ENCODE measurements at regions not wholly inside any gene's neighbourhood (a gene's known extent, or its start where the extent isn't known, plus 50 kb on each side); places are given as distances from the start of the nearest gene placed in this dataset.

GRCh38 chr18:22676423-22676822 lies 256.7 kb upstream of the RBBP8 start:
- H3K9me3 ChIP-seq (ENCODE audit: control insufficient read depth, low read length) = no peaks in the 10 kb centered on the region
- H3K4me3 ChIP-seq (ENCODE audit: insufficient read depth, low read depth, low read length) = no peak overlapping the region
- no peaks in the 10 kb centered on the region for H3K4me1 ChIP-seq (ENCODE audit: control insufficient read depth, insufficient read depth, low read length)
- 97 to 100% methylated on average over 1 to 2 of the region's 2 CpGs for WGBS, 2 experiments
- H3K27ac ChIP-seq (ENCODE audit: insufficient read depth, low read depth, low read length, poor library complexity, severe bottlenecking) = no peak overlapping the region
- H3K36me3 ChIP-seq (ENCODE audit: control insufficient read depth, insufficient read depth, low read length) = no peaks in the 10 kb centered on the region
- H3K27me3 ChIP-seq (ENCODE audit: control insufficient read depth, insufficient read depth, low read length, poor library complexity, severe bottlenecking) = no peaks in the 10 kb centered on the region

GRCh38 chr18:22678486-22678885 lies 254.6 kb upstream of the RBBP8 start:
- no peaks in the 10 kb centered on the region for H3K4me1 ChIP-seq (ENCODE audit: control insufficient read depth, insufficient read depth, low read length)
- H3K4me3 ChIP-seq (ENCODE audit: insufficient read depth, low read depth, low read length) = no peak overlapping the region
- no peak overlapping the region for H3K27ac ChIP-seq (ENCODE audit: insufficient read depth, low read depth, low read length, poor library complexity, severe bottlenecking)
- no peaks in the 10 kb centered on the region for H3K27me3 ChIP-seq (ENCODE audit: control insufficient read depth, insufficient read depth, low read length, poor library complexity, severe bottlenecking)
- no peaks in the 10 kb centered on the region for H3K9me3 ChIP-seq (ENCODE audit: control insufficient read depth, low read length)
- WGBS, 2 experiments = 89 to 92% methylated on average over 1 of the region's 1 CpG
- no peaks in the 10 kb centered on the region for H3K36me3 ChIP-seq (ENCODE audit: control insufficient read depth, insufficient read depth, low read length)

- H3K4me1 ChIP-seq (ENCODE audit: control insufficient read depth, insufficient read depth, low read length) = no peaks in the 10 kb centered on the region
- no peak overlapping the region for H3K27ac ChIP-seq (ENCODE audit: insufficient read depth, low read depth, low read length, poor library complexity, severe bottlenecking)
- no peaks in the 10 kb centered on the region for H3K36me3 ChIP-seq (ENCODE audit: control insufficient read depth, insufficient read depth, low read length)
- H3K4me3 ChIP-seq (ENCODE audit: insufficient read depth, low read depth, low read length) = no peak overlapping the region
- H3K27me3 ChIP-seq (ENCODE audit: control insufficient read depth, insufficient read depth, low read length, poor library complexity, severe bottlenecking) = no peaks in the 10 kb centered on the region
- H3K9me3 ChIP-seq (ENCODE audit: control insufficient read depth, low read length) = no peaks in the 10 kb centered on the region
These were observed 252.2 kb upstream of the RBBP8 start for GRCh38 chr18:22680944-22681343.

- Histone ChIP-seq H3K9me3 (ENCODE audit: control insufficient read depth, low read length) (no peaks in the 10 kb centered on the region), H3K27me3 (ENCODE audit: control insufficient read depth, insufficient read depth, low read length, poor library complexity, severe bottlenecking) (no peaks in the 10 kb centered on the region), H3K36me3 (ENCODE audit: control insufficient read depth, insufficient read depth, low read length) (no peaks in the 10 kb centered on the region), H3K27ac (ENCODE audit: insufficient read depth, low read depth, low read length, poor library complexity, severe bottlenecking) (no peak overlapping the region), H3K4me1 (ENCODE audit: control insufficient read depth, insufficient read depth, low read length) (no peaks in the 10 kb centered on the region), H3K4me3 (ENCODE audit: insufficient read depth, low read depth, low read length) (no peak overlapping the region)
- 46 to 50% methylated on average over 2 of the region's 2 CpGs for WGBS, 2 experiments
These were observed 251.2 kb upstream of the RBBP8 start for GRCh38 chr18:22681908-22682307.

- H3K27me3 ChIP-seq (ENCODE audit: control insufficient read depth, insufficient read depth, low read length, poor library complexity, severe bottlenecking) = no peaks in the 10 kb centered on the region
- H3K36me3 ChIP-seq (ENCODE audit: control insufficient read depth, insufficient read depth, low read length) = no peaks in the 10 kb centered on the region
- no peaks in the 10 kb centered on the region for H3K9me3 ChIP-seq (ENCODE audit: control insufficient read depth, low read length)
- no peaks in the 10 kb centered on the region for H3K4me1 ChIP-seq (ENCODE audit: control insufficient read depth, insufficient read depth, low read length)
- WGBS, 2 experiments = 90 to 94% methylated on average over 1 of the region's 1 CpG
- no peak overlapping the region for H3K27ac ChIP-seq (ENCODE audit: insufficient read depth, low read depth, low read length, poor library complexity, severe bottlenecking)
- no peak overlapping the region for H3K4me3 ChIP-seq (ENCODE audit: insufficient read depth, low read depth, low read length)
These were observed 250.4 kb upstream of the RBBP8 start for GRCh38 chr18:22682720-22683119.

GRCh38 chr18:22683196-22683676 lies 249.9 kb upstream of the RBBP8 start:
- Histone ChIP-seq H3K27me3 (ENCODE audit: control insufficient read depth, insufficient read depth, low read length, poor library complexity, severe bottlenecking) (no peaks in the 10 kb centered on the region), H3K36me3 (ENCODE audit: control insufficient read depth, insufficient read depth, low read length) (no peaks in the 10 kb centered on the region), H3K4me3 (ENCODE audit: insufficient read depth, low read depth, low read length) (no peak overlapping the region), H3K27ac (ENCODE audit: insufficient read depth, low read depth, low read length, poor library complexity, severe bottlenecking) (no peak overlapping the region), H3K9me3 (ENCODE audit: control insufficient read depth, low read length) (no peaks in the 10 kb centered on the region), H3K4me1 (ENCODE audit: control insufficient read depth, insufficient read depth, low read length) (no peaks in the 10 kb centered on the region)
- WGBS, 2 experiments = 88 to 90% methylated on average over 8 to 9 of the region's 9 CpGs

- Histone ChIP-seq H3K9me3 (ENCODE audit: control insufficient read depth, low read length) (no peaks in the 10 kb centered on the region), H3K27ac (ENCODE audit: insufficient read depth, low read depth, low read length, poor library complexity, severe bottlenecking) (no peak overlapping the region), H3K36me3 (ENCODE audit: control insufficient read depth, insufficient read depth, low read length) (no peaks in the 10 kb centered on the region), H3K4me3 (ENCODE audit: insufficient read depth, low read depth, low read length) (no peak overlapping the region), H3K27me3 (ENCODE audit: control insufficient read depth, insufficient read depth, low read length, poor library complexity, severe bottlenecking) (no peaks in the 10 kb centered on the region), H3K4me1 (ENCODE audit: control insufficient read depth, insufficient read depth, low read length) (no peaks in the 10 kb centered on the region)
- 87 to 96% methylated on average over 2 of the region's 2 CpGs for WGBS, 2 experiments
These were observed 249.3 kb upstream of the RBBP8 start for GRCh38 chr18:22683786-22684185.

- Histone ChIP-seq H3K4me1 (ENCODE audit: control insufficient read depth, insufficient read depth, low read length) (no peaks in the 10 kb centered on the region), H3K27me3 (ENCODE audit: control insufficient read depth, insufficient read depth, low read length, poor library complexity, severe bottlenecking) (no peaks in the 10 kb centered on the region), H3K27ac (ENCODE audit: insufficient read depth, low read depth, low read length, poor library complexity, severe bottlenecking) (no peak overlapping the region), H3K4me3 (ENCODE audit: insufficient read depth, low read depth, low read length) (no peak overlapping the region), H3K36me3 (ENCODE audit: control insufficient read depth, insufficient read depth, low read length) (no peaks in the 10 kb centered on the region), H3K9me3 (ENCODE audit: control insufficient read depth, low read length) (no peaks in the 10 kb centered on the region)
- WGBS, 2 experiments = 97 to 99% methylated on average over 2 of the region's 2 CpGs
These were observed 248.9 kb upstream of the RBBP8 start for GRCh38 chr18:22684268-22684667.

- H3K27me3 ChIP-seq (ENCODE audit: control insufficient read depth, insufficient read depth, low read length, poor library complexity, severe bottlenecking) = no peaks in the 10 kb centered on the region
- H3K4me1 ChIP-seq (ENCODE audit: control insufficient read depth, insufficient read depth, low read length) = no peaks in the 10 kb centered on the region
- 91 to 96% methylated on average over 2 of the region's 2 CpGs for WGBS, 2 experiments
- no peaks in the 10 kb centered on the region for H3K36me3 ChIP-seq (ENCODE audit: control insufficient read depth, insufficient read depth, low read length)
- H3K27ac ChIP-seq (ENCODE audit: insufficient read depth, low read depth, low read length, poor library complexity, severe bottlenecking) = no peak overlapping the region
- no peaks in the 10 kb centered on the region for H3K9me3 ChIP-seq (ENCODE audit: control insufficient read depth, low read length)
- H3K4me3 ChIP-seq (ENCODE audit: insufficient read depth, low read depth, low read length) = no peak overlapping the region
These were observed 247.3 kb upstream of the RBBP8 start for GRCh38 chr18:22685788-22686187.

GRCh38 chr18:22687892-22688680 lies 245.0 kb upstream of the RBBP8 start:
- Histone ChIP-seq H3K9me3 (ENCODE audit: control insufficient read depth, low read length) (no peaks in the 10 kb centered on the region), H3K4me3 (ENCODE audit: insufficient read depth, low read depth, low read length) (no peak overlapping the region), H3K27ac (ENCODE audit: insufficient read depth, low read depth, low read length, poor library complexity, severe bottlenecking) (no peak overlapping the region), H3K4me1 (ENCODE audit: control insufficient read depth, insufficient read depth, low read length) (no peaks in the 10 kb centered on the region), H3K27me3 (ENCODE audit: control insufficient read depth, insufficient read depth, low read length, poor library complexity, severe bottlenecking) (no peaks in the 10 kb centered on the region), H3K36me3 (ENCODE audit: control insufficient read depth, insufficient read depth, low read length) (no peaks in the 10 kb centered on the region)
- 60% methylated on average over 3 of the region's 3 CpGs for WGBS, 2 experiments
